Keratinocyte (primary cell): ENCODE measurements at regions not wholly inside any gene's neighbourhood (a gene's known extent, or its start where the extent isn't known, plus 50 kb on each side); places are given as distances from the start of the nearest gene placed in this dataset.

Source experiments
- EZH2 ChIP-seq: IDR thresholded peaks from one replicate; pipeline ENCODE4 v1.6.1; 2012; ENCODE audit warnings: inconsistent platforms, mild to moderate bottlenecking, low read length, moderate library complexity
- TF ChIP-seq, protein P1 (sequence below), 3 experiments: IDR thresholded peaks in 1 of 3; conservative IDR thresholded peaks in 1 of 3; optimal IDR thresholded peaks in 1 of 3; 2 replicates in 2 of 3; 3 replicates in 1 of 3; pipeline versions ENCODE3 to v1.5.1; 2011; ENCODE audit warnings: low read length in 3 of 3, mild to moderate bottlenecking in 3 of 3, moderate library complexity in 2 of 3, control low read depth in 1 of 3, inconsistent platforms in 1 of 3; ENCODE audit not compliant: insufficient read depth in 2 of 3; ENCODE audit errors: extremely low read depth in 1 of 3

DNA sequence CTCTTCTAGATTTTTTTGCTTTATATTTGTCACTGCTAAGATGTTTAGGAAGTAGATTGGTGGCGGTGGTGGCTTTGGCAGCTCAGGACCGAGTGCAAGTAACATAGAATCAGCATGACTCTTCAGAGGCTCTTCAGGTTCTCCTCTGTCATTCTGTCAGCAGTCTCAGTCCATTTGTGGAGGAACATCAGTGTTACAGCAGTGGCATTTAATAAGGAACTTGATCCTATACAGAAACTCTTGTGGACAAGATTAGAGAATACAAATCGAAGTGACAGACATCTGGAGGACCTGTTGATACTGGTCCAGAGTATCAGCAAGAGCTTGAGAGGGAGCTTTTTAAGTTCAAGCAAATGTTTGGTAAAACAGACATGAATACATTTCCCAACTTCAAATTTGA is 82.2 kb upstream of the GNAZ start:
- TF ChIP-seq, protein P1, sequence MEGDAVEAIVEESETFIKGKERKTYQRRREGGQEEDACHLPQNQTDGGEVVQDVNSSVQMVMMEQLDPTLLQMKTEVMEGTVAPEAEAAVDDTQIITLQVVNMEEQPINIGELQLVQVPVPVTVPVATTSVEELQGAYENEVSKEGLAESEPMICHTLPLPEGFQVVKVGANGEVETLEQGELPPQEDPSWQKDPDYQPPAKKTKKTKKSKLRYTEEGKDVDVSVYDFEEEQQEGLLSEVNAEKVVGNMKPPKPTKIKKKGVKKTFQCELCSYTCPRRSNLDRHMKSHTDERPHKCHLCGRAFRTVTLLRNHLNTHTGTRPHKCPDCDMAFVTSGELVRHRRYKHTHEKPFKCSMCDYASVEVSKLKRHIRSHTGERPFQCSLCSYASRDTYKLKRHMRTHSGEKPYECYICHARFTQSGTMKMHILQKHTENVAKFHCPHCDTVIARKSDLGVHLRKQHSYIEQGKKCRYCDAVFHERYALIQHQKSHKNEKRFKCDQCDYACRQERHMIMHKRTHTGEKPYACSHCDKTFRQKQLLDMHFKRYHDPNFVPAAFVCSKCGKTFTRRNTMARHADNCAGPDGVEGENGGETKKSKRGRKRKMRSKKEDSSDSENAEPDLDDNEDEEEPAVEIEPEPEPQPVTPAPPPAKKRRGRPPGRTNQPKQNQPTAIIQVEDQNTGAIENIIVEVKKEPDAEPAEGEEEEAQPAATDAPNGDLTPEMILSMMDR (optimal IDR thresholded peaks at IDR 0.05 in 1 of 3, IDR thresholded peaks at IDR 0.05 in 1 of 3, conservative IDR thresholded peaks at IDR 0.05 in 1 of 3; ENCODE audit: extremely low read depth in 1 of 3, insufficient read depth in 2 of 3, low read length in 3 of 3) = no peak
- no peak for TF ChIP-seq EZH2
